ENCODE measurements at regions not wholly inside any gene's neighbourhood (a gene's known extent, or its start where the extent isn't known, plus 50 kb on each side); places are given as distances from the start of the nearest gene placed in this dataset.

DNA sequence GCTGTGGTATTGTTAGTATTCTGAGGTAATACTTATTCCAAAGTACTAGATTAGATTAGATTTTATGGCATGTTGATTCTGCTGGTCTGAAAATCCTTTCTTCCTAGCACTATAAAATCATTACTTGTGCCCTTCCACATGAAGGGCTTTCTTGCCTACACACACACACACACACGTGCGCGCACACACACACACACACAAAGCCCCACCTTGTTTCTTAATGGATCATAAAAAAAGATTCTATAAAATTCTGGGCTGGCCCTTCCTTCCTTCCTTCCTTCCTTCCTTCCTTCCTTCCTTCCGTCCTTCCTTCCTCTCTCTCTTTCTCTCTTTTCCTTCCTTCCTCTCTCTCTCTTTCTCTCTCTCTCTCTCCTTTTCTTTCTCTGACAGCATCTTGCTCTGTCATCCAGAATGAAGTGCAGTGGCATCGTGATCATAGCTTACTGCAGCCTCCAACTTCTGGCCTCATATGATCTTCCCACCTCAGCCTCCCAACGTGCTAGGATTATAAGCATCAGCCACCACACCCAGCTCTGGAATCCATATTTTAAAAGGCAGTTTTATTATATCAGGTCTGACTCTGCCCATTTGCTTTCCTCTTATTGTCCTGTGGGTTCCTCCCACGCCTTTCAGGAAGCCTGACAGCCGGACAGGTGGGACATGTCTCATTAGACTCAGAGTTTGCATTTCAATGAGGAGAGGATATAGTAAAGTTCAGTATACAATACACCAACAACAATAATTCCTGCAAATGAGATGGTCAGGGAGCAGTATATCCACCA, 321.1 kb downstream of the PIK3C3 start:
- TF ChIP-seq POLR2AphosphoS5 (IDR thresholded peaks at IDR 0.05) (no peak), POLR2A (IDR thresholded peaks at IDR 0.05) (no peak)
- TF ChIP-seq, protein P1, sequence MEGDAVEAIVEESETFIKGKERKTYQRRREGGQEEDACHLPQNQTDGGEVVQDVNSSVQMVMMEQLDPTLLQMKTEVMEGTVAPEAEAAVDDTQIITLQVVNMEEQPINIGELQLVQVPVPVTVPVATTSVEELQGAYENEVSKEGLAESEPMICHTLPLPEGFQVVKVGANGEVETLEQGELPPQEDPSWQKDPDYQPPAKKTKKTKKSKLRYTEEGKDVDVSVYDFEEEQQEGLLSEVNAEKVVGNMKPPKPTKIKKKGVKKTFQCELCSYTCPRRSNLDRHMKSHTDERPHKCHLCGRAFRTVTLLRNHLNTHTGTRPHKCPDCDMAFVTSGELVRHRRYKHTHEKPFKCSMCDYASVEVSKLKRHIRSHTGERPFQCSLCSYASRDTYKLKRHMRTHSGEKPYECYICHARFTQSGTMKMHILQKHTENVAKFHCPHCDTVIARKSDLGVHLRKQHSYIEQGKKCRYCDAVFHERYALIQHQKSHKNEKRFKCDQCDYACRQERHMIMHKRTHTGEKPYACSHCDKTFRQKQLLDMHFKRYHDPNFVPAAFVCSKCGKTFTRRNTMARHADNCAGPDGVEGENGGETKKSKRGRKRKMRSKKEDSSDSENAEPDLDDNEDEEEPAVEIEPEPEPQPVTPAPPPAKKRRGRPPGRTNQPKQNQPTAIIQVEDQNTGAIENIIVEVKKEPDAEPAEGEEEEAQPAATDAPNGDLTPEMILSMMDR (IDR thresholded peaks at IDR 0.05 in 8 of 11, conservative IDR thresholded peaks at IDR 0.05 in 3 of 11): no peak

Data from spleen (tissue), 7 donors.